Adrenal gland (tissue), 5 donors: ENCODE measurements at regions not wholly inside any gene's neighbourhood (a gene's known extent, or its start where the extent isn't known, plus 50 kb on each side); places are given as distances from the start of the nearest gene placed in this dataset.

Experiments used
- POLR2A ChIP-seq, 2 donors: fragments of 450-650 bp; IDR thresholded peaks; one replicate each; pipeline ENCODE4 v1.6.1; 2017; ENCODE audit warnings: antibody characterized with exemption in 2 of 2, mild to moderate bottlenecking in 2 of 2, moderate library complexity in 1 of 2
- TF ChIP-seq, protein P1 (sequence below), 6 experiments: fragments of 450-650 bp in 4 of 6; fragments of 200-600 bp in 2 of 6; sonication (generic) in 1 of 6; IDR thresholded peaks; 1 replicate in 5 of 6; 2 replicates in 1 of 6; pipeline versions ENCODE4 v1.5.1 to v1.8.0; 2016 to 2021; ENCODE audit warnings: antibody characterized with exemption in 6 of 6, mild to moderate bottlenecking in 2 of 6, moderate library complexity in 1 of 6
- donor health status: DM: no; HTN: no; CAD: no.

DNA sequence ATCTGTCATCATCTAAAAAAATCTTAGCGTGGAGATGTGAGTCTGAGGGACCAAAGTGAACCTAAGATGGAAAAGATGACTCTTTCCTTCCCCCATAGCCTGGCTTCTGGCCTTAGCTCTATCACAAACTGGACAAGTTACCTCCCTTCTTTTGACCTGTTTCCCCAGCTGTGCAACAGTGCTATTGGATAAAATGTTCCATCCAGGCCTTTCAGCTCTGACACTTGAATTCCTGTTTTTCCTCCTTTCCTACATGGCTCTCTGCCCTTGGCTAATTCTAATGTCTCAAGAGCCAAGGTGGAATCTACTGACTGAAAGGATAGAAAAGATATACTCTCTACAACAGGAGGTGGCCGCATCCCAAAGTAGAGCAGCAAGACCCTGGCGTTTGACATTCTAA, 84.5 kb upstream of the ARHGEF9 start:
- TF ChIP-seq, protein P1, sequence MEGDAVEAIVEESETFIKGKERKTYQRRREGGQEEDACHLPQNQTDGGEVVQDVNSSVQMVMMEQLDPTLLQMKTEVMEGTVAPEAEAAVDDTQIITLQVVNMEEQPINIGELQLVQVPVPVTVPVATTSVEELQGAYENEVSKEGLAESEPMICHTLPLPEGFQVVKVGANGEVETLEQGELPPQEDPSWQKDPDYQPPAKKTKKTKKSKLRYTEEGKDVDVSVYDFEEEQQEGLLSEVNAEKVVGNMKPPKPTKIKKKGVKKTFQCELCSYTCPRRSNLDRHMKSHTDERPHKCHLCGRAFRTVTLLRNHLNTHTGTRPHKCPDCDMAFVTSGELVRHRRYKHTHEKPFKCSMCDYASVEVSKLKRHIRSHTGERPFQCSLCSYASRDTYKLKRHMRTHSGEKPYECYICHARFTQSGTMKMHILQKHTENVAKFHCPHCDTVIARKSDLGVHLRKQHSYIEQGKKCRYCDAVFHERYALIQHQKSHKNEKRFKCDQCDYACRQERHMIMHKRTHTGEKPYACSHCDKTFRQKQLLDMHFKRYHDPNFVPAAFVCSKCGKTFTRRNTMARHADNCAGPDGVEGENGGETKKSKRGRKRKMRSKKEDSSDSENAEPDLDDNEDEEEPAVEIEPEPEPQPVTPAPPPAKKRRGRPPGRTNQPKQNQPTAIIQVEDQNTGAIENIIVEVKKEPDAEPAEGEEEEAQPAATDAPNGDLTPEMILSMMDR (IDR thresholded peaks at IDR 0.05): no peak
- TF ChIP-seq POLR2A (IDR thresholded peaks at IDR 0.05): no peak
